ENCODE measurements at regions not wholly inside any gene's neighbourhood (a gene's known extent, or its start where the extent isn't known, plus 50 kb on each side); places are given as distances from the start of the nearest gene placed in this dataset.
"Not testable (repeated sequence)": the region's sequence is repeated elsewhere in the genome, so short reads cannot be mapped to it uniquely, and the experiment has no call there.

- DNase-seq (ENCODE audit: low read depth): no peak
Observed at GRCh38 chr4:184282251-184282713, 64.6 kb upstream of the ENPP6 start.

- DNase-seq (ENCODE audit: low read depth): no peak
Observed at GRCh38 chr4:184281231-184282139, 63.8 kb upstream of the ENPP6 start.

- no peak for DNase-seq (ENCODE audit: low read depth)
Observed at GRCh38 chr4:184280591-184281071, 63.0 kb upstream of the ENPP6 start.

GRCh38 chr4:184280137-184280536, 62.5 kb upstream of the ENPP6 start:
- DNase-seq (ENCODE audit: low read depth): no peak

- DNase-seq (ENCODE audit: low read depth): no peak
Observed at GRCh38 chr4:184279496-184280061, 61.9 kb upstream of the ENPP6 start.

GRCh38 chr4:184277769-184278168, 60.1 kb upstream of the ENPP6 start:
- not testable (repeated sequence) for DNase-seq (ENCODE audit: low read depth)

- DNase-seq (ENCODE audit: low read depth): not testable (repeated sequence)
Observed at GRCh38 chr4:184277010-184277409, 59.3 kb upstream of the ENPP6 start.

- DNase-seq (ENCODE audit: low read depth): not testable (repeated sequence)
Observed at GRCh38 chr4:184276346-184276745, 58.7 kb upstream of the ENPP6 start.

GRCh38 chr4:184275766-184276165, 58.1 kb upstream of the ENPP6 start:
- no peak for DNase-seq (ENCODE audit: low read depth)

GRCh38 chr4:184274286-184274951, 56.7 kb upstream of the ENPP6 start:
- DNase-seq (ENCODE audit: low read depth): no peak

- no peak for DNase-seq (ENCODE audit: low read depth)
Observed at GRCh38 chr4:184273166-184274147, 55.8 kb upstream of the ENPP6 start.

GRCh38 chr4:184270808-184271413, 53.2 kb upstream of the ENPP6 start:
- no peak for DNase-seq (ENCODE audit: low read depth)

- no peak for DNase-seq (ENCODE audit: low read depth)
Observed at GRCh38 chr4:184269879-184270430, 52.3 kb upstream of the ENPP6 start.

- peak; percentile 28 for DNase-seq (ENCODE audit: low read depth)
Observed at GRCh38 chr4:184268584-184269160, 51.0 kb upstream of the ENPP6 start.

GRCh38 chr4:184267673-184268583, 50.3 kb upstream of the ENPP6 start:
- DNase-seq (ENCODE audit: low read depth): peak; percentile 80

All from HT1080 (cell line).